ENCODE measurements at regions not wholly inside any gene's neighbourhood (a gene's known extent, or its start where the extent isn't known, plus 50 kb on each side); places are given as distances from the start of the nearest gene placed in this dataset.

- TF ChIP-seq CTCF (IDR thresholded peaks at IDR 0.05) (no peak), POLR2A (IDR thresholded peaks at IDR 0.05) (no peak), POLR2AphosphoS5 (IDR thresholded peaks at IDR 0.05) (no peak), EP300 (IDR thresholded peaks at IDR 0.05; ENCODE audit: low read depth) (no peak)
These were observed 173.1 kb downstream of the CCDC71L start for GRCh38 chr7:106487892-106488291.
